NB4 (cell line): ENCODE measurements at regions not wholly inside any gene's neighbourhood (a gene's known extent, or its start where the extent isn't known, plus 50 kb on each side); places are given as distances from the start of the nearest gene placed in this dataset.
"Not testable (repeated sequence)": the region's sequence is repeated elsewhere in the genome, so short reads cannot be mapped to it uniquely, and the experiment has no call there.

Experiments
- DNase-seq: peaks from one replicate; pipeline ENCODE4 v3.0.0; 2010; ENCODE audit warnings: low read depth
- H3K4me3 ChIP-seq: one replicate; pipeline ENCODE4 v1.5.1; 2011; ENCODE audit warnings: mild to moderate bottlenecking, low read depth, low read length, moderate library complexity
- MYC ChIP-seq: IDR thresholded peaks from 2 replicates; pipeline ENCODE4 v1.6.1; 2011; ENCODE audit warnings: low read depth, low read length
- POLR2A ChIP-seq: IDR thresholded peaks from 2 replicates; pipeline ENCODE4 v1.6.1; 2011; ENCODE audit warnings: mild to moderate bottlenecking; ENCODE audit not compliant: insufficient read length; ENCODE audit errors: extremely low read depth
- TF ChIP-seq, protein P1 (sequence below): IDR thresholded peaks from one replicate; pipeline ENCODE4 v1.5.1; 2012; ENCODE audit warnings: low read depth, low read length
- TF ChIP-seq, protein P2 (sequence below): IDR thresholded peaks from 2 replicates; pipeline ENCODE4 v1.6.1; 2011; ENCODE audit warnings: low read depth, low read length

DNA sequence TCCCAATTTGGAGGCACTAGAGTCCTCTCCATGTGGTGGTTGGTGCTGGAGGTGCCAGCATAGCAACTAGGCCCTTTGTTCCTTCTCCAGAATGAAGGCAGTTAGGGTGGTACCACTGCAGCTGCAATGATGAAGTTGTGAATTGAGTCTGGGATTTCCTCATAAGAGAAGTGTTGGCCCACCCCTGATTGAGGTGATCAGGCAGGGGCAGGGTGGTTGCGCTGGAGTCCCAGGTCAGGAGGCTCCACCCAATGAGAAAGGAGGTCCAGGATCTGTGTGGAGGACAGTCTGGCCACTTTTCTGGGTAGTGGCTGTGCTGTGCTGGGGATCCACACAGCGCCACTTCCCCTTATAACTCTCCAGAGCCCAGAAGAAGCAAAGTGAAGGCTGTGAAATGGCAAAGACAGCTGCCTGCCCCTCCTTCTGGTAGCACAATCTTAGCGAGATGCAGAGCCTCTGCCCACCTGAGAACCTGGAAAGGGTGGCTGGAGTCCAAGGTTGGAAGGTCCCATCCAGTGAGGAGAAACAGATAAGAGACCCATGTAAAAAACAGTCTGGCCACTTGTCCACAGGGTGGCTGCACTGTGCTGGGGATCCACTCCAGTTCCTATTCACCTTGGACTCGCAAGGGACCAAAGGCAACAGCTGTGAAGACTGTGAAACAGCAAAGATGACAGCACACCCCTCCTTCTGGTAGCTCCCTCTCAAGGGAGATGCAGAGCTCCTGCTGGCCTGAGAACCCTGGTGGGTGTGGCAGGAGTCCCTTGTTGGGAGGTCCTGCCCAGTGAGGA is 124.6 kb downstream of the RRAGB start:
- DNase-seq, result no peak
- TF ChIP-seq, protein P1, sequence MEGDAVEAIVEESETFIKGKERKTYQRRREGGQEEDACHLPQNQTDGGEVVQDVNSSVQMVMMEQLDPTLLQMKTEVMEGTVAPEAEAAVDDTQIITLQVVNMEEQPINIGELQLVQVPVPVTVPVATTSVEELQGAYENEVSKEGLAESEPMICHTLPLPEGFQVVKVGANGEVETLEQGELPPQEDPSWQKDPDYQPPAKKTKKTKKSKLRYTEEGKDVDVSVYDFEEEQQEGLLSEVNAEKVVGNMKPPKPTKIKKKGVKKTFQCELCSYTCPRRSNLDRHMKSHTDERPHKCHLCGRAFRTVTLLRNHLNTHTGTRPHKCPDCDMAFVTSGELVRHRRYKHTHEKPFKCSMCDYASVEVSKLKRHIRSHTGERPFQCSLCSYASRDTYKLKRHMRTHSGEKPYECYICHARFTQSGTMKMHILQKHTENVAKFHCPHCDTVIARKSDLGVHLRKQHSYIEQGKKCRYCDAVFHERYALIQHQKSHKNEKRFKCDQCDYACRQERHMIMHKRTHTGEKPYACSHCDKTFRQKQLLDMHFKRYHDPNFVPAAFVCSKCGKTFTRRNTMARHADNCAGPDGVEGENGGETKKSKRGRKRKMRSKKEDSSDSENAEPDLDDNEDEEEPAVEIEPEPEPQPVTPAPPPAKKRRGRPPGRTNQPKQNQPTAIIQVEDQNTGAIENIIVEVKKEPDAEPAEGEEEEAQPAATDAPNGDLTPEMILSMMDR, result no peak
- TF ChIP-seq, protein P2, sequence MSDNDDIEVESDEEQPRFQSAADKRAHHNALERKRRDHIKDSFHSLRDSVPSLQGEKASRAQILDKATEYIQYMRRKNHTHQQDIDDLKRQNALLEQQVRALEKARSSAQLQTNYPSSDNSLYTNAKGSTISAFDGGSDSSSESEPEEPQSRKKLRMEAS, result no peak
- TF ChIP-seq POLR2A (no peak), MYC (no peak)
- no peak overlapping the region for H3K4me3 ChIP-seq

DNA sequence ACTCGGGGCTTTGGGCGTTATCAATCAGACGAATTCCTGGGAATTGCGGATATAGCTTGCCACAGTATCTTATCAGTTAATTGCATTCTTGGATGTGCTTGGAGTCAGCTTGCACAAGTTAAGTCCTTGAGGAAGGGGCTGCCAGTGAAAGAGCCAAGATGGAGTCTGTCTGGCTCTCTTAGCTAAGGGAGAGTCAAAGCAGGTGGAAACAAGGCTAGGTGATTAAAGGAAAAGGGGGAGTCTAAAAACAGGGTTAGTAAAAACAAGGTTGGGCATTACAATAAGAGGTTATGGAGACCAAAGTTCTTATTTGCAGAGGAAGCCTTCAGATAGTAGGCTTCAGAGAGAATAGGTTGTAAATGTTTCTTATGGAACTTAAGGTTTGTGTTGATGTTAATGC is 149.2 kb downstream of the RRAGB start:
- DNase-seq, H3K4me3 ChIP-seq: not testable (repeated sequence)

DNA sequence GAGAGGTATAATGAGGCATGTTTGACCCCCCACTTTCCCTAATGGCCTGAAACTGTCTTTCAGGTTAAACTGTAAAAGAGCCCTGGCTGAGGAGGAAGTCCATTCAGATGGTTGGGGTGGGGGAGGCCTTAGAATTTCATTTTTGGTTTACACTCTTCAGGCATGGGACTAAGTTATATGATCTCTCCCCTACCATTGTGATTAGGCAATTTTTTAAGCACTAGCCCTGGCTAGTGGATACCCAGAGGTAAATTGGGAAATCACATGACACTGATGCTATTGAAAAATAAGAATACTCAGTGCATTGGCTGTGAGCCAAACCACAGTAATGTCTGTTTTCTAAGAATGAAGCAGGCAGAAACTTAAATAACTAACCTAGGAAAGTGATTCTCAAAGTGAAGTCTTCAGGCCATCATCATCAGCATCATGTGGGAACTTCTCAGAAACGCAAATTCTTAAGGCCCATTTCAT is 149.7 kb downstream of the RRAGB start:
- H3K4me3 ChIP-seq, result no peak overlapping the region
- TF ChIP-seq POLR2A (no peak), MYC (no peak)
- TF ChIP-seq, protein P2, result no peak
- TF ChIP-seq, protein P1, result no peak
- DNase-seq, result peak; percentile 2

DNA sequence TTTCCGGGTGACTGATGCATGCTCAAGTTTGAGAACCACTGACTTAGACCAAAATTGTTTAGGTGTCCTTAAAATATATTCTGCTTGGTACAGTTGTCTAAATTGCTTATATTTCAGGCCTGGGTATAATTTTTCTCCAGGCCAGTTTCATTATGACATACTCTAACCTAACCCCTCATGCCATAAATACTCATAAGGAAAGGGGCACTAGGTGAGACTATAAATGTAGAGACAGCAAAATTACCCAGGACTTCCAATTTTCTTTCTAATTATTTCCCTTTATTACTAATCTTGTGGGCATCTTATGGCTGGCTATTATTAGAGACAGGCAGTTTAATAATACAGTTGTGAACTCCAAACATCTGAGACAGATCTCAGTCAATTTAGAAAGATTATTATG is 150.2 kb downstream of the RRAGB start:
- TF ChIP-seq POLR2A (no peak), MYC (no peak)
- TF ChIP-seq, protein P2, result no peak
- TF ChIP-seq, protein P1, result no peak
- no peak overlapping the region for H3K4me3 ChIP-seq

DNA sequence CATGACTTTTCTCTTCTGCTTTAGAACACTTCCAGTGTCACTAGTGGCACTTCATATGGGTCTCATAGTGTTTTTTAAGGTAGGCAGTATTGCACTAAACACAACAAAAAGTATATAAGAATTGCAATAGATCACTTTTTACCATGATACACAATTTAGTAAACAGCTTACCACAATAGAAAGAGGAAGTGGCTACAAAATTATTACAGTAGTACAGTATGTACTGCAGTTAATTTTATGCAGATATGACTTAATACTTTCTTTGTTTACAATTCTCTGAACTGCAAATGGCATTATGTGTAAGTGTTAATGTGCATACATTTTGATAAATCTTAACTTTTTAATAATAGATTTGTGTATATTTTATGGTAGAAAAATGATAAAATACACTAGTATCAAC is 157.3 kb downstream of the RRAGB start:
- TF ChIP-seq MYC (no peak), POLR2A (no peak)
- TF ChIP-seq, protein P1, result no peak
- TF ChIP-seq, protein P2, result no peak
- no peak for DNase-seq
- H3K4me3 ChIP-seq, result no peak overlapping the region

More for the DNA sequence above, 150.2 kb downstream of the RRAGB start:
- no peak for DNase-seq

DNA sequence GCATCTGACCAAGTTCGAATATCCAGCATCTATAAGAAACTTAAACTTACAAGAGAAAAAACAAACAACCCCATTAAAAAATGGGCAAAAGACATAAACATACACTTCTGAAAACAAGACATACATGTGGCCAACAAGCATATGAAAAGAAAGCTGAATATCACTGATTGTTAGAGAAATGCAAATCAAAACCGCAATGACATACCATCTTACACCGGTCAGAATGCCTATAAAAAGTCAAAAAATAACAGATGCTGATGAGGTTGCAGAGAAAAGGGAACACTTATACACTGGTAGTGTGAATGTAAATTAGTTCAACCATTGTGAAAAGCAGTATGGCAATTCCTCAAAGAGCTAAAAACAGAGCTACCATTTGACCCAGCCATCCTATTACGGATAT is 166.0 kb downstream of the RRAGB start:
- not testable (repeated sequence) for H3K4me3 ChIP-seq, DNase-seq
